GM12873 (cell line): ENCODE measurements at regions not wholly inside any gene's neighbourhood (a gene's known extent, or its start where the extent isn't known, plus 50 kb on each side); places are given as distances from the start of the nearest gene placed in this dataset.
A peak's percentile ranks its signal among the peaks of the same experiment; 100 is the strongest.

Experiments
- TF ChIP-seq, protein P1 (sequence below): IDR thresholded peaks from 2 replicates; pipeline ENCODE4 v1.5.1; 2012; ENCODE audit warnings: low read depth, mild to moderate bottlenecking, moderate library complexity, low read length, control low read depth; ENCODE audit not compliant: insufficient read depth; ENCODE audit errors: missing control alignments

DNA sequence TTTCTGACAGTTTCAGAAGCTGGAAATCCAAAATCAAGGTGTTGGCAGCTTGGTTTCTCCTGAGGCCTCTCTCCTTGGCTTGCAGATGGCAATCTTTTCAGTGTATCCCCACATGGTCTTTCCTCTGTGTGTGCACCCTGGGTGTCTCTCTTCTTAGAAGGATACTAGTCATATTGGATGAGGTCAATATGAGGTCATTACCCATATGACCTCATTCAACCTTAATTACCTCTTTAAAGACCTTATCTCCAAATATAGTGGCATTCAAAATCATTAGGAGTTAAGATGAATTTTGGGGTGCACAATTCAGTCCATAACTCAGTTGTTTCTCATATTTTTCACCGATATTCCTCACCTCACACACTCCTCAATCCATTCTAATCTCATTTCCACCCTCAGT lies 92.4 kb upstream of the TGM3 start:
- TF ChIP-seq, protein P1, sequence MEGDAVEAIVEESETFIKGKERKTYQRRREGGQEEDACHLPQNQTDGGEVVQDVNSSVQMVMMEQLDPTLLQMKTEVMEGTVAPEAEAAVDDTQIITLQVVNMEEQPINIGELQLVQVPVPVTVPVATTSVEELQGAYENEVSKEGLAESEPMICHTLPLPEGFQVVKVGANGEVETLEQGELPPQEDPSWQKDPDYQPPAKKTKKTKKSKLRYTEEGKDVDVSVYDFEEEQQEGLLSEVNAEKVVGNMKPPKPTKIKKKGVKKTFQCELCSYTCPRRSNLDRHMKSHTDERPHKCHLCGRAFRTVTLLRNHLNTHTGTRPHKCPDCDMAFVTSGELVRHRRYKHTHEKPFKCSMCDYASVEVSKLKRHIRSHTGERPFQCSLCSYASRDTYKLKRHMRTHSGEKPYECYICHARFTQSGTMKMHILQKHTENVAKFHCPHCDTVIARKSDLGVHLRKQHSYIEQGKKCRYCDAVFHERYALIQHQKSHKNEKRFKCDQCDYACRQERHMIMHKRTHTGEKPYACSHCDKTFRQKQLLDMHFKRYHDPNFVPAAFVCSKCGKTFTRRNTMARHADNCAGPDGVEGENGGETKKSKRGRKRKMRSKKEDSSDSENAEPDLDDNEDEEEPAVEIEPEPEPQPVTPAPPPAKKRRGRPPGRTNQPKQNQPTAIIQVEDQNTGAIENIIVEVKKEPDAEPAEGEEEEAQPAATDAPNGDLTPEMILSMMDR: no peak

- TF ChIP-seq, protein P1: no peak
Measured at GRCh38 chr20:2204021-2204420, 91.8 kb upstream of the TGM3 start.

DNA sequence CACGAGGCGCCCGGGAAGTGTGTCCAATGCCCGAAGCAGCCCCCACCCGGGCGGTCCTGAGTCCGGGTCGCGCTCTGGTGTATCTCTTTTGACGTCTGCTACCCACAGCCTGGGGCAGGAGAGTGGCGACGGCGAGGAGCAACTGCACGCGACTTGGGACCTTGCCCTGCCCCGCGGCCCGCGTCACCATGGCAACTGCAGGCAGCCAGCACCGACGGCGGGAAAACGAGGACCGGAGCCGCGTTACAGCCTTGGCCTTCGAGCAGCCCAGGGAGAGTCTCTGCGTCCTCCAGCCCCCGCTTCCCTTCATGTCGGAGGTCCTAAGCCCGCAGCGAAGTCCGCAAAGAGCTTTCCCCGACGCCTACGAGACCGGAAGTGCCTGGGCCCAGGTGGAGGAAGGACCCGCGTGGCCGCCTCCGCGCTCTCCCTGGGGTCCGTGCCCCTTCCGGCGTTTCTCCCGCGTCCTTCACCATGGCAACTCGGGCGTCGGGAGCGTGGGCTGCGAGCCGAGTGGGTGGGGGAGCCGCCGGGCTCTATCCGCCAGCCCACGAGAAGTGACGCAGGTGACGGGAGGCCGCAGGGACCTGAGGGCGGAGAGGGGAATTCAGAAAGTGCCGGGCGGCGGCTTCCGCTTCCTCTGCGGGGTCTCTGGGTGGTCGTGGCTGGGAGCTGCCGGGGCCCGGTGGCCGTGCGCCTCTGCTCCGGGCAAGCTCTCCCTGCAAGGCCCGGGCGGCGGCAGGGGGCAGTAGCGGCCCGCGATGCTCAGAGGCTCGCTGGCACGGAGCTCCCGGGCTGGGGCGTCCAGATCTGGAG lies 88.6 kb upstream of the TGM3 start:
- TF ChIP-seq, protein P1: peak; percentile 69

- TF ChIP-seq, protein P1: no peak
Measured at GRCh38 chr20:2207770-2208097, 88.1 kb upstream of the TGM3 start.

- TF ChIP-seq, protein P1: no peak
Measured at GRCh38 chr20:2208897-2209296, 86.9 kb upstream of the TGM3 start.

DNA sequence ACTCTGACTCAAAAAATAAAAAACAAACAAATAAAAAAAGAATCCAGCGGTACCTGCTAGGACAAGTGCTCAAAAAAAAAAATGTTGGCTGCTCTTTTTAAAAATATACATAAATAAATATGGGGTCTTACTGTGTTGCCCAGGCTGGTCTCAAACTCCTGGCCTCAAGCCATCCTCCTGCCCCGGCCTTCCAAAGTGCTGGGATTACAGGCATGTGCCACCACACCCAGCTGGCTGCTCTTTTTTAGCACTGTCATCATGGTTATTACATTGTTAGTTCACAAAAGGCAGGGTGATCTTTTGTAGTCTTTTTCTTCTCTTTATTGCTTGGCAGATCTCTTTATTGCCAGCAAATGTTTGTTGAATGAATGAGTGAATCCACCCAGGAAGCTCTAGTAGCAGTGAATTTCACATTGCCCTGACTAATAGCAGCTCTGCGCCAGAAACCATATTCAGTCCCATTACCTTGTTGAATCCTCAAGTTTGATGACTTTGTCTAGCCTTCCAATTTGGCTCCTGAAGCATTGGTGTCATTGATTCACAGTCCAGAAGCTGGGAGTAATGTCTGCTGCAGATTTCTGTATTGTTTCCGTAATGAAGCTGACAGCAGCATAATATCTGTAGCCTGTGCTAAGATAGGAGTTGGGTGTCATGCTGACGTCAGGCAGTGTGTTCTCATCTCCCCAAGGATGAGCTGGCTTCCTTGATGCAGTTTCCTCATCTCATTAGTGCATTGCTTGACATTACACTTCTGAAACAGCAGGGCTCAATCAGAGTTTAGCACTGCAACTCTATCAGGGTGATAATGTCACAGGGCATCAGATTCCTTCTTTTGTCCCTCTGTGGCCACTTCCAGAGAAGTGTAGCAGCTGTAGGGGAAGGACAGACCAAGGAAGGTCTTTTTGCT lies 84.9 kb upstream of the TGM3 start:
- TF ChIP-seq, protein P1: no peak

DNA sequence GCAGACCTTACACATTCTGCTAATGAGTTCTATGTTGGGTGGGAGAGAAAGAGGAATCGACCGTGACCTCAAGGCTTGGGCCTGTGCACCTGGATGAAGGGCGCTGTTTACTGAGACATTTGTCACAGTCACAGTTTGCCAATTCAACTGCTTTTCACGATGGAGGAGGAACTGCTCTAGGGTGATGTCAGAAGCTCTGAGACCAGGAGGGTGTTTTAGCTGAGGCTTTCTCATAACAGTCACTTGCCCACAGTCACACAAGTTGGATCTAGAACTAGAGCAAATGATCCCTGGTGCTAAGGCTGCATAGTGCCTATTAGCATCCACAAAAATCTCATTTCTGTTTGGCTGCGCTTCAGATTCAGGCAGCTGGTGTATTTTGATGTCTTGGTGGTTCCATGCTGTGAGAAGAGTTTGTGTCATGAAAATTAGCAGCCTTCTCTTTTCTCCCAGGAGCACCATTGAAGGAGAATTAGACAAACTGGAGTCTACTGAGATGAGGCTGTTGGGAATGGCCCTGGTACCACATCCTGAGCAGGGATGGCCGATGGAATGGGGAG lies 83.3 kb upstream of the TGM3 start:
- TF ChIP-seq, protein P1: no peak
